ENCODE measurements at regions not wholly inside any gene's neighbourhood (a gene's known extent, or its start where the extent isn't known, plus 50 kb on each side); places are given as distances from the start of the nearest gene placed in this dataset.
"Not testable (repeated sequence)": the region's sequence is repeated elsewhere in the genome, so short reads cannot be mapped to it uniquely, and the experiment has no call there.

- TF ChIP-seq CTCF (optimal IDR thresholded peaks at IDR 0.05 in 1 of 3, IDR thresholded peaks at IDR 0.05 in 1 of 3, conservative IDR thresholded peaks at IDR 0.05 in 1 of 3; ENCODE audit: extremely low read depth in 1 of 3, insufficient read depth in 2 of 3, low read length in 3 of 3); EZH2 (IDR thresholded peaks at IDR 0.05; ENCODE audit: low read length): not testable (repeated sequence)
Measured at GRCh38 chr1:192498092-192498491, 77.5 kb upstream of the RGS1 start.

Data from keratinocyte (primary cell).